Rectal smooth muscle tissue (tissue), 1 donor: ENCODE measurements at regions not wholly inside any gene's neighbourhood (a gene's known extent, or its start where the extent isn't known, plus 50 kb on each side); places are given as distances from the start of the nearest gene placed in this dataset.

Experiments
- H3K27ac ChIP-seq: one replicate; pipeline ENCODE4 v1.7.0; 2013; ENCODE audit warnings: low read depth, low read length, inconsistent platforms
- H3K27me3 ChIP-seq: one replicate; pipeline ENCODE4 v1.7.0; 2013; ENCODE audit warnings: low read length; ENCODE audit not compliant: control insufficient read depth, insufficient read depth
- H3K36me3 ChIP-seq: one replicate; pipeline ENCODE4 v1.7.0; 2013; ENCODE audit warnings: low read length; ENCODE audit not compliant: control insufficient read depth, insufficient read depth
- H3K4me1 ChIP-seq: one replicate; pipeline ENCODE4 v1.7.0; 2013; ENCODE audit warnings: low read length; ENCODE audit not compliant: control insufficient read depth, insufficient read depth
- H3K4me3 ChIP-seq: one replicate; pipeline ENCODE4 v1.7.0; 2013; ENCODE audit warnings: low read length
- H3K9ac ChIP-seq: one replicate; pipeline ENCODE4 v1.7.0; 2013; ENCODE audit warnings: low read length

- Histone ChIP-seq H3K36me3 (no peaks in the 10 kb centered on the region), H3K4me3 (no peak overlapping the region), H3K4me1 (no peaks in the 10 kb centered on the region), H3K27me3 (no peaks in the 10 kb centered on the region), H3K9ac (no peak overlapping the region), H3K27ac (no peak overlapping the region)
Observed at GRCh38 chr6:147071776-147072175, 132.4 kb upstream of the STXBP5 start.

GRCh38 chr6:147075381-147075780, 128.8 kb upstream of the STXBP5 start:
- H3K27me3 ChIP-seq, result no peaks in the 10 kb centered on the region
- no peak overlapping the region for H3K27ac ChIP-seq
- no peaks in the 10 kb centered on the region for H3K36me3 ChIP-seq
- no peaks in the 10 kb centered on the region for H3K4me1 ChIP-seq
- H3K9ac ChIP-seq, result no peak overlapping the region
- no peak overlapping the region for H3K4me3 ChIP-seq

- Histone ChIP-seq H3K9ac (no peak overlapping the region), H3K36me3 (no peaks in the 10 kb centered on the region), H3K4me3 (no peak overlapping the region), H3K4me1 (no peaks in the 10 kb centered on the region), H3K27ac (no peak overlapping the region), H3K27me3 (no peaks in the 10 kb centered on the region)
Observed at GRCh38 chr6:147077251-147077650, 127.0 kb upstream of the STXBP5 start.

- Histone ChIP-seq H3K9ac (no peak overlapping the region), H3K27ac (no peak overlapping the region), H3K36me3 (no peaks in the 10 kb centered on the region), H3K4me1 (no peaks in the 10 kb centered on the region), H3K27me3 (no peaks in the 10 kb centered on the region), H3K4me3 (no peak overlapping the region)
Observed at GRCh38 chr6:147078106-147078505, 126.1 kb upstream of the STXBP5 start.

GRCh38 chr6:147078602-147079001, 125.6 kb upstream of the STXBP5 start:
- Histone ChIP-seq H3K36me3 (no peaks in the 10 kb centered on the region), H3K4me3 (no peak overlapping the region), H3K27me3 (no peaks in the 10 kb centered on the region), H3K9ac (no peak overlapping the region), H3K4me1 (no peaks in the 10 kb centered on the region), H3K27ac (no peak overlapping the region)

GRCh38 chr6:147080225-147080624, 124.0 kb upstream of the STXBP5 start:
- H3K27ac ChIP-seq, result no peak overlapping the region
- H3K27me3 ChIP-seq, result no peaks in the 10 kb centered on the region
- no peak overlapping the region for H3K9ac ChIP-seq
- no peaks in the 10 kb centered on the region for H3K4me1 ChIP-seq
- H3K36me3 ChIP-seq, result no peaks in the 10 kb centered on the region
- no peak overlapping the region for H3K4me3 ChIP-seq

GRCh38 chr6:147081076-147081609, 123.1 kb upstream of the STXBP5 start:
- Histone ChIP-seq H3K27me3 (no peaks in the 10 kb centered on the region), H3K4me3 (no peak overlapping the region), H3K36me3 (no peaks in the 10 kb centered on the region), H3K9ac (no peak overlapping the region), H3K4me1 (no peaks in the 10 kb centered on the region), H3K27ac (no peak overlapping the region)

GRCh38 chr6:147087641-147088040, 116.6 kb upstream of the STXBP5 start:
- Histone ChIP-seq H3K27me3 (no peaks in the 10 kb centered on the region), H3K4me1 (no peaks in the 10 kb centered on the region), H3K9ac (no peak overlapping the region), H3K27ac (no peak overlapping the region), H3K36me3 (no peaks in the 10 kb centered on the region), H3K4me3 (no peak overlapping the region)

GRCh38 chr6:147088861-147089260, 115.4 kb upstream of the STXBP5 start:
- no peaks in the 10 kb centered on the region for H3K36me3 ChIP-seq
- H3K27me3 ChIP-seq, result no peaks in the 10 kb centered on the region
- no peak overlapping the region for H3K27ac ChIP-seq
- no peaks in the 10 kb centered on the region for H3K4me1 ChIP-seq
- H3K4me3 ChIP-seq, result no peak overlapping the region
- no peak overlapping the region for H3K9ac ChIP-seq

GRCh38 chr6:147095316-147095715, 108.9 kb upstream of the STXBP5 start:
- no peaks in the 10 kb centered on the region for H3K4me1 ChIP-seq
- no peak overlapping the region for H3K9ac ChIP-seq
- H3K27ac ChIP-seq, result no peak overlapping the region
- H3K36me3 ChIP-seq, result no peaks in the 10 kb centered on the region
- H3K4me3 ChIP-seq, result no peak overlapping the region
- no peaks in the 10 kb centered on the region for H3K27me3 ChIP-seq

- Histone ChIP-seq H3K27me3 (no peaks in the 10 kb centered on the region), H3K36me3 (no peaks in the 10 kb centered on the region), H3K4me3 (no peak overlapping the region), H3K4me1 (no peaks in the 10 kb centered on the region), H3K9ac (no peak overlapping the region), H3K27ac (no peak overlapping the region)
Observed at GRCh38 chr6:147099974-147100373, 104.2 kb upstream of the STXBP5 start.

GRCh38 chr6:147103007-147103406, 101.2 kb upstream of the STXBP5 start:
- no peaks in the 10 kb centered on the region for H3K36me3 ChIP-seq
- no peak overlapping the region for H3K4me3 ChIP-seq
- H3K27me3 ChIP-seq, result no peaks in the 10 kb centered on the region
- no peak overlapping the region for H3K27ac ChIP-seq
- H3K9ac ChIP-seq, result no peak overlapping the region
- no peaks in the 10 kb centered on the region for H3K4me1 ChIP-seq

GRCh38 chr6:147103694-147104093, 100.5 kb upstream of the STXBP5 start:
- Histone ChIP-seq H3K27me3 (no peaks in the 10 kb centered on the region), H3K4me1 (no peaks in the 10 kb centered on the region), H3K36me3 (no peaks in the 10 kb centered on the region), H3K4me3 (no peak overlapping the region), H3K9ac (no peak overlapping the region), H3K27ac (no peak overlapping the region)
